ENCODE measurements at regions not wholly inside any gene's neighbourhood (a gene's known extent, or its start where the extent isn't known, plus 50 kb on each side); places are given as distances from the start of the nearest gene placed in this dataset.

DNA sequence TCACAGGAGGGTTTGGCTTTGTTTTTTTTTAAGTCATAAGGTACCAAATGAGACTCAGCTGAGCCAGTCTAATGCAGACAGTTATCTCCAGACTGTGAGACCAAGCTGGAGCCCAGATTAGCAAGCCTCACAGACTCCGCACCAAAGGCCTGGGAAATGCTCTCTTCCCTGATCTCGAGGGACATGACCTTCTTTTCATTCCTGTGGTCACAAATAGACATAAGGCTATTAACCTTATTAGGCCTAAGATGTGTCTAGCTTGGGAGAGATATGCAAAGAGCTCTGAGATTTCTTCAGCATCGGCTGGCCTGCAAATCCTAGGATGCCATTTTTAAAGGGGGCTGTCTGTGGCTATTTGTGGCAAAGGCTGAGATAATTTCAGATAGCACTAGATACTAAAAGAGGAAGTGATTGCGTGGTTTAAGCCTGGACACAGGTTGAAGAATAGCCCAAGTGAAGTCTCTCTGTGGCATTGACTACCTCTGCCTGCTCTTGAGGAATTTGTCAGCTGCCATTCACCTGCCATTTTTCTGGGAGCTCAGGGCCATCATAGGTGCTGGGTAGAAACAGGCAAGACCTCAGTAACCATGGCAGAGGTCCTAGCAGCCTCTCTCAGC is 301.3 kb downstream of the SIPA1L2 start:
- DNase-seq (ENCODE audit: low spot score), result no peak
- ChIA-PET POLR2A (ENCODE audit: low non-redundant PET) (no interaction called here), CTCF (no interaction called here)
- intact Hi-C loops (cut with micrococcal nuclease; ENCODE audit: unreplicated experiment), result no loop called here
- BruUV-seq (replicated peaks), result no TSS peak
- TF ChIP-seq, protein P1, sequence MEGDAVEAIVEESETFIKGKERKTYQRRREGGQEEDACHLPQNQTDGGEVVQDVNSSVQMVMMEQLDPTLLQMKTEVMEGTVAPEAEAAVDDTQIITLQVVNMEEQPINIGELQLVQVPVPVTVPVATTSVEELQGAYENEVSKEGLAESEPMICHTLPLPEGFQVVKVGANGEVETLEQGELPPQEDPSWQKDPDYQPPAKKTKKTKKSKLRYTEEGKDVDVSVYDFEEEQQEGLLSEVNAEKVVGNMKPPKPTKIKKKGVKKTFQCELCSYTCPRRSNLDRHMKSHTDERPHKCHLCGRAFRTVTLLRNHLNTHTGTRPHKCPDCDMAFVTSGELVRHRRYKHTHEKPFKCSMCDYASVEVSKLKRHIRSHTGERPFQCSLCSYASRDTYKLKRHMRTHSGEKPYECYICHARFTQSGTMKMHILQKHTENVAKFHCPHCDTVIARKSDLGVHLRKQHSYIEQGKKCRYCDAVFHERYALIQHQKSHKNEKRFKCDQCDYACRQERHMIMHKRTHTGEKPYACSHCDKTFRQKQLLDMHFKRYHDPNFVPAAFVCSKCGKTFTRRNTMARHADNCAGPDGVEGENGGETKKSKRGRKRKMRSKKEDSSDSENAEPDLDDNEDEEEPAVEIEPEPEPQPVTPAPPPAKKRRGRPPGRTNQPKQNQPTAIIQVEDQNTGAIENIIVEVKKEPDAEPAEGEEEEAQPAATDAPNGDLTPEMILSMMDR (conservative IDR thresholded peaks at IDR 0.05; ENCODE audit: low read depth, low read length), result no peak
- no peak for TF ChIP-seq EZH2 (IDR thresholded peaks at IDR 0.05; ENCODE audit: borderline replicate concordance, low read depth, low read length, poor library complexity, severe bottlenecking)
- no peaks in the 10 kb centered on the region for H3K9me3 ChIP-seq (ENCODE audit: low read depth, low read length, poor library complexity, severe bottlenecking)
- no peak overlapping the region for H3K27ac ChIP-seq (ENCODE audit: low read depth, low read length, poor library complexity, severe bottlenecking)
- no peaks in the 10 kb centered on the region for H3K4me1 ChIP-seq (ENCODE audit: insufficient read depth, low read length, poor library complexity, severe bottlenecking)
- H3K4me3 ChIP-seq (ENCODE audit: low read depth, low read length, poor library complexity, severe bottlenecking), result no peak overlapping the region
- H3K36me3 ChIP-seq (ENCODE audit: insufficient read depth, low read length, poor library complexity, severe bottlenecking), result no peaks in the 10 kb centered on the region
- H3K27me3 ChIP-seq (replicated peaks; ENCODE audit: insufficient read depth, low read depth, low read length, poor library complexity), result no peaks in the 10 kb centered on the region

DNA sequence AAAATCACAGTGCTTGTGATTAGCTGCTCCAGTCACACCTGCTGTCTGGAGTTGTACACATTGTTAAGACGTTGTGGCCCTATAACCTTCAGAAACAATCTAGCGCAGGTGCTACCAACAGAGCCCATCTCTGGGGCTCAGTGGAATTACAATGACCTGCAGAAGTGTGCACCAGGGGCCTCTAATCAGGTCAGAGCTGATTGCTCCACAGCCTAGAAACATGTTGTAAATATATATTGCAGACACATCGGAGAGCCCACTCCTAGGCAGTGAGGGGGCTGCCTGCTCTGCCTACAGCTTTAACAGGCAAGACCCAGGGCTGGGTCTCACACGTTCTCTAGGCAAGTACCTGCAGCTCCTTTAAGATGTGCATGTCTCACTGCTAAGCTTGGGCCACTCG is 302.0 kb downstream of the SIPA1L2 start:
- intact Hi-C loops (cut with micrococcal nuclease; ENCODE audit: unreplicated experiment), result no loop called here
- no peaks in the 10 kb centered on the region for H3K36me3 ChIP-seq (ENCODE audit: insufficient read depth, low read length, poor library complexity, severe bottlenecking)
- CTCF ChIA-PET, result no interaction called here
- DNase-seq (ENCODE audit: low spot score), result no peak
- no peak overlapping the region for H3K4me3 ChIP-seq (ENCODE audit: low read depth, low read length, poor library complexity, severe bottlenecking)
- no peak overlapping the region for H3K27ac ChIP-seq (ENCODE audit: low read depth, low read length, poor library complexity, severe bottlenecking)
- POLR2A ChIA-PET (ENCODE audit: low non-redundant PET), result no interaction called here
- no peaks in the 10 kb centered on the region for H3K4me1 ChIP-seq (ENCODE audit: insufficient read depth, low read length, poor library complexity, severe bottlenecking)
- no peaks in the 10 kb centered on the region for H3K9me3 ChIP-seq (ENCODE audit: low read depth, low read length, poor library complexity, severe bottlenecking)
- H3K27me3 ChIP-seq (replicated peaks; ENCODE audit: insufficient read depth, low read depth, low read length, poor library complexity), result no peaks in the 10 kb centered on the region
- no peak for TF ChIP-seq EZH2 (IDR thresholded peaks at IDR 0.05; ENCODE audit: borderline replicate concordance, low read depth, low read length, poor library complexity, severe bottlenecking)
- TF ChIP-seq, protein P1 (conservative IDR thresholded peaks at IDR 0.05; ENCODE audit: low read depth, low read length), result no peak
- BruUV-seq (replicated peaks), result no TSS peak

DNA sequence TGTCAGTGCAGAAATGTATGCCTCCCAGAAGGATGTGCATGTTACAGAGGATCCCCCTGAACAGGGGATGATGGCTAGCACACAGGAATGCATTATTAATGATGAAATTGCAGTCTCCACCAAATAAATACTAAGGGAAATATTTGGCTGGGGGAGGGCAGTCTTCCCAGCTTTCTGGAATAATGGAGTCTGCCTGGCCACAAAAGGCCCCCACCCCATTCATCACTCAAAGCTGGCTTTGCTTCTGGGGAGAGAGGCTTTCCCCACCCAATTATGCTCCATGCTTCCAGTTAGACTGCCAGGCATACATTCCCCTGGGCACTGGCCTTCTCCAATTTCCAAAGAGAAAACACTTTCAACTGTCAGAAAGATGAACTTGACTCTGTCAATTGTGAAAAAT is 302.7 kb downstream of the SIPA1L2 start:
- no peak overlapping the region for H3K27ac ChIP-seq (ENCODE audit: low read depth, low read length, poor library complexity, severe bottlenecking)
- no peak overlapping the region for H3K4me3 ChIP-seq (ENCODE audit: low read depth, low read length, poor library complexity, severe bottlenecking)
- H3K4me1 ChIP-seq (ENCODE audit: insufficient read depth, low read length, poor library complexity, severe bottlenecking), result no peaks in the 10 kb centered on the region
- H3K36me3 ChIP-seq (ENCODE audit: insufficient read depth, low read length, poor library complexity, severe bottlenecking), result no peaks in the 10 kb centered on the region
- intact Hi-C loops (cut with micrococcal nuclease; ENCODE audit: unreplicated experiment), result no loop called here
- no peak for DNase-seq (ENCODE audit: low spot score)
- no peaks in the 10 kb centered on the region for H3K27me3 ChIP-seq (replicated peaks; ENCODE audit: insufficient read depth, low read depth, low read length, poor library complexity)
- no peak for TF ChIP-seq EZH2 (IDR thresholded peaks at IDR 0.05; ENCODE audit: borderline replicate concordance, low read depth, low read length, poor library complexity, severe bottlenecking)
- TF ChIP-seq, protein P1 (conservative IDR thresholded peaks at IDR 0.05; ENCODE audit: low read depth, low read length), result no peak
- ChIA-PET CTCF (no interaction called here), POLR2A (ENCODE audit: low non-redundant PET) (no interaction called here)
- no TSS peak for BruUV-seq (replicated peaks)
- H3K9me3 ChIP-seq (ENCODE audit: low read depth, low read length, poor library complexity, severe bottlenecking), result no peaks in the 10 kb centered on the region
